NCI-H2227 (cell line): ENCODE measurements at regions not wholly inside any gene's neighbourhood (a gene's known extent, or its start where the extent isn't known, plus 50 kb on each side); places are given as distances from the start of the nearest gene placed in this dataset.
"Not testable (repeated sequence)": the region's sequence is repeated elsewhere in the genome, so short reads cannot be mapped to it uniquely, and the experiment has no call there.

Source experiments
- DNase-seq: peaks from one replicate; lab custom pipeline; 2025; ENCODE audit not compliant: unreplicated experiment; lab: John Stamatoyannopoulos, UW

DNA sequence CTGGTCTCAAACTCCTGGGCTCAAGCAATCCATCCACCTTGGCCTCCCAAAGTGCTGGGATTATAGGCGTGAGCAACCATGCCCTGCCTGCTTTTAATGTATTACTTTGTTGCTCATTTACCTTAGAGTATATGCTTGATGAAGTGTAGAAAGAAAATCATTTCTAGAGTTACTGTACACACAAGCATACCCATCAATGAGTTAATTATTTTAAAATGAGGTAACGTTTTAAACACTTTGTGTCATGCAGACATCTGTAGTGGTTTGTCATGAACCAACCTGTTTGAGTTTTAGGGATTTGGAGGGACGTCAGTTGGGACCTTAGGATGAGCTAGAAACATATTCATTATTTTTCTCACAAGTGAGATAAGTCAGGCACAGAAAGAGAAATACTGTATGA lies 332.4 kb upstream of the IGF1R start:
- DNase-seq, result no peak

- no peak for DNase-seq
Observed at GRCh38 chr15:98321896-98322295, 326.4 kb upstream of the IGF1R start.

GRCh38 chr15:98322581-98322980 lies 325.8 kb upstream of the IGF1R start:
- DNase-seq, result no peak

DNA sequence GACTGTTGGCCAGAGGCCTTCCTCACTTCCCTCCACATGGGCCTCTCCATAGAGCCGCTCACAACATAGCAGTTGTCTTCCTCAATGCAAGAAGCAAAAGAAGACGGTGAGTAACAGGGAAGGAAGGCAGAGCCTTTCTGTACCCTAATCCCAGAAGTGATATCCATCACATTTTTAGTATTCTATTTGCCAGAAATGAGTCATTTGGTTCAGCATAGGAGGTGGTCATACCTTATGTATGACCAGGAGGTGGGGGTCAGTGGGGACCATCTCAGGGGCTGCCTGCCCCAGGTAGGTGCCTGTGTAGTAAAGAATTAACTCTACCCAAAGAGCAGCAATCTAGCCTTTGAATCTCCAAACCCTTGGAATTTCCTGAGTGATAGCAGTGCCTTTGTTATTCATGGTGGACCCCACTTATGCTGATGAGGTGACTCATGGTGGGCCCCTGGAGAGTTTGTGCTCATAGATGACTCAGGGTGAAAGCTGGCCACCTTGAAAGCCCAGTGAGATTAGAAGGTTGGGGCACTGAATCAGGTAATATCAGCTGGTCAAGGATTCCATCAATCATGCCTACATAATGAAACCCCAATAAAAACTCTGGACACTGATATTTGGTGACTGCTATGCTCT lies 323.9 kb upstream of the IGF1R start:
- no peak for DNase-seq

- no peak for DNase-seq
Observed at GRCh38 chr15:98326804-98327203, 321.5 kb upstream of the IGF1R start.

- no peak for DNase-seq
Observed at GRCh38 chr15:98330258-98330657, 318.1 kb upstream of the IGF1R start.

- DNase-seq, result no peak
Observed at GRCh38 chr15:98330692-98331435, 317.5 kb upstream of the IGF1R start.

GRCh38 chr15:98331676-98332075 lies 316.7 kb upstream of the IGF1R start:
- DNase-seq, result no peak

DNA sequence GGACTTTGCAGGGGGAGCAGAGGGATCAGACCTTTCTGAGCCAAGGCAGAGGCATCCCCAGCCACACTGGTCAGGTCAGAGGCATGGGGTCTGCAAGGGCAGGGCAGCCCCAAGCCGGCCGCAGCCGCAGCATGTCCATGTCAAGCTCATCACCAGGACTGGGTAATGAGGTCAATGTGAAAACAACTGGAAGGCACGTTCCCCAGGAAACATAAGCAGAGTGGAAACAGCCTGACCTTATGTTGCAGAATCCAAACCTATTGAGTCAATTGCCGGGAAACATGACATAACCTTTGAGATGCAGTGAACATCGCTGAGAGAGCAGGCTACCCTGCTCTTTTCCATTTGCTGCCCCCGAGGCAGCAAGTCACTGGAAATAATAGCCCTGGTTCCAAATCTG lies 315.1 kb upstream of the IGF1R start:
- DNase-seq, result no peak

GRCh38 chr15:98342911-98343310 lies 305.4 kb upstream of the IGF1R start:
- DNase-seq, result no peak

- no peak for DNase-seq
Observed at GRCh38 chr15:98344591-98344990, 303.7 kb upstream of the IGF1R start.

DNA sequence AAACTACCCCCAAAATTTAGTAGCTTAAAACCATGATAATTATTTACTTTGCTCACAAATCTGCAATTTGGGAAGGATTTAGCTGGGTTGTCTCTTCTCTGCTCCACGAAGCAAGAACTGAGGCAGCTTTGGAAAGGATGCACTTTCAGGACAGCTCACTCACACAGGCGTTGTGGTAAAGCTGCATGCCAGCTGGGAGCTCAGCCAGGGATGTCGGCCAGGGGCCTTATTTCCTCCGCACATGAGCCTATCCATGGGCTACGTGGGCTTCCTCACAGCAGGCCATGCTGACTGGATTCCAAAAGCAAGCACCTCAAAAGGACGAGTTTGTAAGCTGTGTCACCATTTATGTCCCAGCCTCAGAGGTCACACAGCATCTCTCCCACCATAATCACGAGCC lies 301.3 kb upstream of the IGF1R start:
- DNase-seq, result no peak

GRCh38 chr15:98347866-98348265 lies 300.5 kb upstream of the IGF1R start:
- DNase-seq, result no peak

GRCh38 chr15:98350276-98350675 lies 298.1 kb upstream of the IGF1R start:
- no peak for DNase-seq

DNA sequence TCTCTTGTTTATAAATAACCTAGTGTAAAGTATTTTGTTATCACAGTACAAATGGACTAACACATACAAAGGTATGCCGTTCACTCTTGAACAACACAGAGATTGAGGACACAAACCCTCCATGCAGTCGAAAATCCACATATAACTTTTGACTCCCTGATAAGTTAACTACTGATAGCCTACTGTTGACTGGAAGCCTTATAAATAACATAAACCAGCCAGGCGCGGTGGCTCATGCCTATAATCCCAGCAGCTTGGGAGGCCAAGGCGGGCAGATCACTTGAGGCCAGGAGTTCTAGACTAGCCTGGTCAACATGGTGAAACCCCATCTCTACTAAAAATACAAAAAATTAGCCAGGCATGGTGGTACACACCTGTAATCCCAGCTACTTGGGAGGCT lies 290.1 kb upstream of the IGF1R start:
- DNase-seq, result not testable (repeated sequence)

- no peak for DNase-seq
Observed at GRCh38 chr15:98358971-98359370, 289.4 kb upstream of the IGF1R start.

DNA sequence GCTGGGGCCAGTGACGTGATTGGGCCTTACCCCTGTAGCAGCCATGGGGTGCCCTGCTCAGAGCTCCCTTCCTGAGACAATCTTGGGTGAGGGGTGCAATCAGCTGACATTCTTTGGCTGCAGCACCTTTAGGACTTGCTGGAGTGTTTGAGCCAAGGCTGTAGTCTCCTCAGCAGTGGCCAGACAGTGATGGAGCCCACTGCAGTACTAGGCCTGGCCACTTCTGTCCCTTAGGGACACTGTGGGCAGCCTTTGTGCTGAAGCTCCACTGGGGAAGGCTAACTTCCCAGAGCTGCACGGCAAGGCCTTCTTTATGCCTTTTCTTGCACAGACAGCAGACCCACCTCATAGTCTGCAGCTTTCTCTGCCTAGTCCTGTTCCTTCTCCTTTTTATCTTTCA lies 284.9 kb upstream of the IGF1R start:
- no peak for DNase-seq

GRCh38 chr15:98363955-98364354 lies 284.4 kb upstream of the IGF1R start:
- no peak for DNase-seq

DNA sequence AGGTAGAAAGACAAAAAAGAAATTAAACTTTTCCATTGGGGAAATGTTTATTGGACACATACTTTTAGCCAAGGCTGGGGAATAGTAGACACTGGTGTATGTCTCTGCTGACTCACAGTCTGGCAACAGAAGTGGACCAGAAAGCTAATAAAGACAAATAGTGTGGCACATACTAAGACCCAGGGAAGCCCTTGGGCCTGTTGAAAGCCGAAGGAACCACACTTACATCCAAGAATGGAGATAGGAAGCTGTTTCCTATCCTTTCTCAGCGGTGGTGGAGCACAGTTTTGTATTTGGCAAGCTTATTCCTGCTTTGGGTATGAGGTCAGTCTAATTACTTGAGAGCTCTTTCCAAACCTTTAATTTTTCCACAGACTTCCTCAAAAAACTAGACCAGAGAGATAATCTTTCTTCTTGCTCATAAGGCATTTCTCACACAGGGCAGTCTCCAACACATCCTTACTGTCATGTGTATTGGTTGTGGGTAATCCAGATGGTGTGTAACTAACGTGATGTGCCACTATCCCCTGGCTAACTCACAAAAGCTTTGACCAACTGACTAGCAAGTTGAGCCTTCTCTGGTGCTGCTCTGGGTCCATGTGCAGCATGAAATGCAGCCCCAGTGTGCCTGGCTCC lies 279.1 kb upstream of the IGF1R start:
- DNase-seq, result no peak

- DNase-seq, result no peak
Observed at GRCh38 chr15:98375513-98376340, 272.6 kb upstream of the IGF1R start.

DNA sequence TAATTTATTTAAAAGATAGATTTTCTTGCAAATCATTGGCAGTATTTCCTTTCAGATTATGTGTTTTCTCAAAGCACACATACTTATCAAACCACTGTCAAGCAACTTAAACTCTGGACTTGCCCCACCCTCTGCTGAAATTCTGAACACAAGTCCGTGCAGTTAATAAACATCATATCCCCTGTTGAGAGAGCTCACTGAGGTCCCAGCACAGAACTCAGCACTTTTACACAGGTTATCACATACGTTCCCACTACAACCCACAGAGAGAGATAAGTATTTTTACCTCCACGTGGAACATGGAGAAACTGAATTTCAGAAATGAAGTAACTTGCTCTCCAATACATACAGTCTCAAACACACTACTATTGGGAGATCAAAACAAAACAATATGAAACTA lies 267.6 kb upstream of the IGF1R start:
- DNase-seq, result no peak

DNA sequence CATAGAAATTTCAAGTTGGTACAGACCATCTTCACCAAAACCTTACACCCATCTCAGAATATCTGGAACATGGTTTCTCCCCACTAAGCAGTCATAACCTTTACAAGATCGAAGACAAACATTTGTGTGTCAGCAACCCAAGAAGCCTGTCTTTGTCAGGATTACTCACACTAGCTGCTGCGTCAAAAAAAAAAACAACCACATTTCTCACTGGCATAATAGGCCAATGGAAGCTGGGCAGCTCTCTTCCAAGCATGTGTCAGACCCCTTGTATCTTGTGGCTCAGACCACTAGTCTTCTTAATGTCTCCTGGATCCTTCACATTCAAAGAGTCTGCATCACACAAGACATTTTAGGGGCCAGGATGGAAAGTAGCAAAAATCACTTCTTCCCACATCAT lies 266.9 kb upstream of the IGF1R start:
- no peak for DNase-seq
